ELF-1 (cell line): ENCODE measurements at regions not wholly inside any gene's neighbourhood (a gene's known extent, or its start where the extent isn't known, plus 50 kb on each side); places are given as distances from the start of the nearest gene placed in this dataset.

Experiments used
- DNase-seq: peaks from one replicate; pipeline ENCODE4 v3.0.0-alpha.2; 2016; ENCODE audit warnings: low read depth, low spot score

GRCh38 chr4:100736641-100737451, 219.0 kb upstream of the EMCN start:
- DNase-seq = no peak

GRCh38 chr4:100728861-100729260, 211.0 kb upstream of the EMCN start:
- DNase-seq = no peak

GRCh38 chr4:100722866-100723459, 205.1 kb upstream of the EMCN start:
- no peak for DNase-seq

- no peak for DNase-seq
These were observed 204.3 kb upstream of the EMCN start for GRCh38 chr4:100722133-100722532.

- no peak for DNase-seq
These were observed 203.7 kb upstream of the EMCN start for GRCh38 chr4:100721490-100721889.

- no peak for DNase-seq
These were observed 203.3 kb upstream of the EMCN start for GRCh38 chr4:100721077-100721476.

- no peak for DNase-seq
These were observed 198.6 kb upstream of the EMCN start for GRCh38 chr4:100716416-100716815.

GRCh38 chr4:100708776-100709175, 191.0 kb upstream of the EMCN start:
- DNase-seq = no peak

- DNase-seq = no peak
These were observed 190.0 kb upstream of the EMCN start for GRCh38 chr4:100707786-100708185.

GRCh38 chr4:100696531-100696930, 178.7 kb upstream of the EMCN start:
- no peak for DNase-seq

- DNase-seq = no peak
These were observed 178.0 kb upstream of the EMCN start for GRCh38 chr4:100695871-100696270.

- no peak for DNase-seq
These were observed 177.3 kb upstream of the EMCN start for GRCh38 chr4:100695039-100695654.

- no peak for DNase-seq
These were observed 176.6 kb upstream of the EMCN start for GRCh38 chr4:100694467-100694866.

- DNase-seq = no peak
These were observed 173.0 kb upstream of the EMCN start for GRCh38 chr4:100690812-100691211.

GRCh38 chr4:100688368-100688767, 170.5 kb upstream of the EMCN start:
- DNase-seq = no peak

GRCh38 chr4:100682477-100683218, 164.8 kb upstream of the EMCN start:
- DNase-seq = peak; percentile 9

GRCh38 chr4:100681289-100681688, 163.5 kb upstream of the EMCN start:
- no peak for DNase-seq

- no peak for DNase-seq
These were observed 162.1 kb upstream of the EMCN start for GRCh38 chr4:100679926-100680325.

GRCh38 chr4:100674976-100675375, 157.2 kb upstream of the EMCN start:
- DNase-seq = no peak

- DNase-seq = no peak
These were observed 139.4 kb upstream of the EMCN start for GRCh38 chr4:100657187-100657586.

- no peak for DNase-seq
These were observed 133.8 kb upstream of the EMCN start for GRCh38 chr4:100651499-100652175.

GRCh38 chr4:100649417-100649816, 131.6 kb upstream of the EMCN start:
- DNase-seq = no peak
